PC-3 (cell line): ENCODE measurements at regions not wholly inside any gene's neighbourhood (a gene's known extent, or its start where the extent isn't known, plus 50 kb on each side); places are given as distances from the start of the nearest gene placed in this dataset.

Experiments used
- CTCF ChIP-seq: fragments of 300-600 bp; sonication (generic); conservative IDR thresholded peaks from 2 replicates; pipeline ENCODE4 v1.5.1; 2017; ENCODE audit warnings: antibody characterized with exemption, low read depth, mild to moderate bottlenecking, low read length
- EZH2 ChIP-seq: fragments of 300-600 bp; sonication (generic); IDR thresholded peaks from one replicate; pipeline ENCODE4 v1.6.1; 2017; ENCODE audit warnings: antibody characterized with exemption, mild to moderate bottlenecking, low read length; ENCODE audit not compliant: unreplicated experiment
- EZH2phosphoT487 ChIP-seq: fragments of 300-600 bp; sonication (generic); IDR thresholded peaks from 2 replicates; pipeline ENCODE4 v1.6.1; 2018; ENCODE audit warnings: mild to moderate bottlenecking, antibody characterized with exemption, low read length, borderline replicate concordance

GRCh38 chr9:117596678-117597077, 107.5 kb upstream of the TLR4 start:
- TF ChIP-seq CTCF (no peak), EZH2phosphoT487 (no peak), EZH2 (no peak)
